ENCODE measurements at regions not wholly inside any gene's neighbourhood (a gene's known extent, or its start where the extent isn't known, plus 50 kb on each side); places are given as distances from the start of the nearest gene placed in this dataset.
"Not testable (repeated sequence)": the region's sequence is repeated elsewhere in the genome, so short reads cannot be mapped to it uniquely, and the experiment has no call there.

- peaks cover 7% of the 10 kb centered on the region for H3K9me3 Mint-ChIP-seq
- no peaks in the 10 kb centered on the region for H3K4me1 Mint-ChIP-seq (ENCODE audit: unreplicated experiment)
- H3K27ac Mint-ChIP-seq, result no peak overlapping the region
- H3K27me3 Mint-ChIP-seq, result no peaks in the 10 kb centered on the region
- no peak overlapping the region for H3K4me3 Mint-ChIP-seq
- TF ChIP-seq CTCF (conservative IDR thresholded peaks at IDR 0.05), result no peak
- DNase-seq (ENCODE audit: extremely low spot score, unreplicated experiment), result no peak
- H3K36me3 Mint-ChIP-seq, result no peaks in the 10 kb centered on the region
These were observed 1082.0 kb downstream of the SOCS6 start for GRCh38 chr18:71370671-71371445.

GRCh38 chr18:71370095-71370494 is 1081.2 kb downstream of the SOCS6 start:
- no peak for TF ChIP-seq CTCF (conservative IDR thresholded peaks at IDR 0.05)
- Mint-ChIP-seq H3K27me3 (no peaks in the 10 kb centered on the region), H3K27ac (no peak overlapping the region), H3K4me3 (no peak overlapping the region), H3K9me3 (peaks cover 7% of the 10 kb centered on the region), H3K36me3 (no peaks in the 10 kb centered on the region), H3K4me1 (ENCODE audit: unreplicated experiment) (no peaks in the 10 kb centered on the region)
- DNase-seq (ENCODE audit: extremely low spot score, unreplicated experiment), result no peak

GRCh38 chr18:71362140-71362539 is 1073.3 kb downstream of the SOCS6 start:
- Mint-ChIP-seq H3K4me3 (no peak overlapping the region), H3K27me3 (no peaks in the 10 kb centered on the region), H3K9me3 (peaks cover 7% of the 10 kb centered on the region), H3K36me3 (no peaks in the 10 kb centered on the region), H3K27ac (no peak overlapping the region), H3K4me1 (ENCODE audit: unreplicated experiment) (no peaks in the 10 kb centered on the region)
- no peak for DNase-seq (ENCODE audit: extremely low spot score, unreplicated experiment)
- no peak for TF ChIP-seq CTCF (conservative IDR thresholded peaks at IDR 0.05)

- not testable (repeated sequence) for H3K9me3 Mint-ChIP-seq; H3K27ac Mint-ChIP-seq; H3K36me3 Mint-ChIP-seq; H3K4me3 Mint-ChIP-seq; H3K27me3 Mint-ChIP-seq; H3K4me1 Mint-ChIP-seq (ENCODE audit: unreplicated experiment); DNase-seq (ENCODE audit: extremely low spot score, unreplicated experiment)
These were observed 1066.8 kb downstream of the SOCS6 start for GRCh38 chr18:71355599-71355998.

- no peaks in the 10 kb centered on the region for H3K4me1 Mint-ChIP-seq (ENCODE audit: unreplicated experiment)
- H3K4me3 Mint-ChIP-seq, result no peak overlapping the region
- H3K9me3 Mint-ChIP-seq, result no peaks in the 10 kb centered on the region
- H3K36me3 Mint-ChIP-seq, result no peaks in the 10 kb centered on the region
- no peak for DNase-seq (ENCODE audit: extremely low spot score, unreplicated experiment)
- no peak overlapping the region for H3K27ac Mint-ChIP-seq
- TF ChIP-seq CTCF (conservative IDR thresholded peaks at IDR 0.05), result no peak
- H3K27me3 Mint-ChIP-seq, result peaks cover 3% of the 10 kb centered on the region
These were observed 1063.8 kb downstream of the SOCS6 start for GRCh38 chr18:71352618-71353017.

GRCh38 chr18:71336576-71337210 is 1047.8 kb downstream of the SOCS6 start:
- H3K27ac Mint-ChIP-seq, result no peak overlapping the region
- no peak overlapping the region for H3K4me3 Mint-ChIP-seq
- no peaks in the 10 kb centered on the region for H3K4me1 Mint-ChIP-seq (ENCODE audit: unreplicated experiment)
- no peak for TF ChIP-seq CTCF (conservative IDR thresholded peaks at IDR 0.05)
- H3K36me3 Mint-ChIP-seq, result no peaks in the 10 kb centered on the region
- no peak for DNase-seq (ENCODE audit: extremely low spot score, unreplicated experiment)
- no peaks in the 10 kb centered on the region for H3K9me3 Mint-ChIP-seq
- H3K27me3 Mint-ChIP-seq, result no peaks in the 10 kb centered on the region

All from type B pancreatic cell (in vitro differentiated cells).